ENCODE measurements at regions not wholly inside any gene's neighbourhood (a gene's known extent, or its start where the extent isn't known, plus 50 kb on each side); places are given as distances from the start of the nearest gene placed in this dataset.

GRCh38 chr20:39756369-39756768, 794.2 kb downstream of the DHX35 start:
- no peak for TF ChIP-seq CTCF (IDR thresholded peaks at IDR 0.05; ENCODE audit: borderline replicate concordance, extremely low read depth, insufficient read depth)

GRCh38 chr20:39752262-39752876, 790.2 kb downstream of the DHX35 start:
- no peaks in the 10 kb centered on the region for H3K36me3 ChIP-seq (ENCODE audit: control insufficient read depth in 2 of 3, insufficient read depth in 3 of 3, low read length in 3 of 3)
- no peak overlapping the region for H3K4me3 ChIP-seq (ENCODE audit: low read length in 3 of 3)
- TF ChIP-seq CTCF (IDR thresholded peaks at IDR 0.05; ENCODE audit: borderline replicate concordance, extremely low read depth, insufficient read depth): no peak
- no peak overlapping the region for H3K9ac ChIP-seq (ENCODE audit: low read length in 3 of 3)
- peaks cover 0 to 6% (median 2%) of the 10 kb centered on the region in 3 donors for H3K9me3 ChIP-seq (ENCODE audit: control insufficient read depth in 2 of 3, insufficient read depth in 1 of 3, low read length in 3 of 3)
- H3K27me3 ChIP-seq (ENCODE audit: control insufficient read depth, insufficient read depth, low read length): no peaks in the 10 kb centered on the region
- no peaks in the 10 kb centered on the region for H3K4me1 ChIP-seq (ENCODE audit: control insufficient read depth in 2 of 3, insufficient read depth in 2 of 3, low read depth in 1 of 3, low read length in 3 of 3)
- DNase-seq (peak in 1 of 5 donors; percentile 54), FAIRE-seq (no peak)
- intact Hi-C loops (cut with DNase I): no loop called here
- H3K27ac ChIP-seq (ENCODE audit: low read depth in 2 of 2, low read length in 2 of 2): no peak overlapping the region

More at GRCh38 chr20:39756369-39756768, 794.2 kb downstream of the DHX35 start:
- H3K36me3 ChIP-seq (ENCODE audit: control insufficient read depth in 2 of 3, insufficient read depth in 3 of 3, low read length in 3 of 3): no peaks in the 10 kb centered on the region
- H3K9ac ChIP-seq (ENCODE audit: low read length in 3 of 3): no peak overlapping the region
- H3K27ac ChIP-seq (ENCODE audit: low read depth in 2 of 2, low read length in 2 of 2): no peak overlapping the region
- intact Hi-C loops (cut with DNase I): no loop called here
- DNase-seq (no peak), FAIRE-seq (no peak)
- H3K9me3 ChIP-seq (ENCODE audit: control insufficient read depth in 2 of 3, insufficient read depth in 1 of 3, low read length in 3 of 3): no peaks in the 10 kb centered on the region
- no peaks in the 10 kb centered on the region for H3K4me1 ChIP-seq (ENCODE audit: control insufficient read depth in 2 of 3, insufficient read depth in 2 of 3, low read depth in 1 of 3, low read length in 3 of 3)
- H3K27me3 ChIP-seq (ENCODE audit: control insufficient read depth, insufficient read depth, low read length): no peaks in the 10 kb centered on the region
- H3K4me3 ChIP-seq (ENCODE audit: low read length in 3 of 3): no peak overlapping the region

- Histone ChIP-seq H3K9ac (ENCODE audit: low read length in 3 of 3) (no peak overlapping the region), H3K9me3 (ENCODE audit: control insufficient read depth in 2 of 3, insufficient read depth in 1 of 3, low read length in 3 of 3) (peaks cover 0 to 6% (median 2%) of the 10 kb centered on the region in 3 donors), H3K27me3 (ENCODE audit: control insufficient read depth, insufficient read depth, low read length) (no peaks in the 10 kb centered on the region), H3K36me3 (ENCODE audit: control insufficient read depth in 2 of 3, insufficient read depth in 3 of 3, low read length in 3 of 3) (no peaks in the 10 kb centered on the region), H3K4me3 (ENCODE audit: low read length in 3 of 3) (no peak overlapping the region), H3K4me1 (ENCODE audit: control insufficient read depth in 2 of 3, insufficient read depth in 2 of 3, low read depth in 1 of 3, low read length in 3 of 3) (no peaks in the 10 kb centered on the region), H3K27ac (ENCODE audit: low read depth in 2 of 2, low read length in 2 of 2) (no peak overlapping the region)
- TF ChIP-seq CTCF (IDR thresholded peaks at IDR 0.05; ENCODE audit: borderline replicate concordance, extremely low read depth, insufficient read depth): no peak
- intact Hi-C loops (cut with DNase I): no loop called here
- FAIRE-seq (no peak), DNase-seq (no peak)
Observed at GRCh38 chr20:39751557-39752137, 789.5 kb downstream of the DHX35 start.

All from kidney (tissue), 13 donors.